ENCODE measurements at regions not wholly inside any gene's neighbourhood (a gene's known extent, or its start where the extent isn't known, plus 50 kb on each side); places are given as distances from the start of the nearest gene placed in this dataset.
"Not testable (repeated sequence)": the region's sequence is repeated elsewhere in the genome, so short reads cannot be mapped to it uniquely, and the experiment has no call there.

DNA sequence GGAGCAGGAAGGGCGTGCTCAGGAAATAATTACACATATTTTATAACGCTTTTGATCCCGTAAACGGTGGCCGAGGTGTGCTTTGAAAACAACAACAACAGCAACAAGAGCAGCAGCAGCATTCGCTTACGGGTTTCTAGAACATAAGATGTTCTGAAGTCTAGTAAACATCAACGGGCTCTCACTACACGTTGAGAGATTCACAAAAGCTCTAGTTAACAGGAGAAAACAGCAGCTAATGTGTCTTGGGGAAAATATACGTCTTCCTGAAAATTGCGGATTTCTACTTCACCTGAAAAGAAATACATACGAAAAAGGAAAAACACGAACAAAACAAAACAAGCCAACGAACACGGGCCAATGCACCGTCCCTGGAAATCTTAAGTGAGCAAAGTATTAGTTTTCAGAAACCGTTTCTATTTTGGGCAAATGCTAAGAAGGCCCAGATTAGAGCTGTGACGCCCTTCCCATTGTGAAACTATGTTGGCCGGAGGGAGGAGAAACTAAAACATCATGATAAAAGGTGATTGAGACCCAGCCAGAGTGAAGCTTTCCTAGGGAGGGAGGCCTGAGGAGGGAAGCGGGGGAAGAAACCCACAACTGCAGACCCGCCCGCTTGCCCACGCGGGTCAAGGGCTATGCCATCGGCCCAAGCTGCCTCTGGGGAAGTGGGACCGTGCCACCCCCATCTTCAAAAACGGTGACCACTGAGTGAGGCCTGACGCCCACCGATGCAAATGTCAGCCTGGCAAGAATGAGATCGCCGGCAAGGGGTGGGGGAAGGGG is 105.9 kb upstream of the ANKRD30BL start:
- not testable (repeated sequence) for H3K4me3 Mint-ChIP-seq; H3K4me1 Mint-ChIP-seq (ENCODE audit: low read depth); ATAC-seq; H3K36me3 Mint-ChIP-seq (ENCODE audit: insufficient read depth); H3K27me3 Mint-ChIP-seq (ENCODE audit: low read depth); H3K9me3 Mint-ChIP-seq; DNase-seq

GRCh38 chr2:132268284-132268976 is 106.7 kb upstream of the ANKRD30BL start:
- H3K27me3 Mint-ChIP-seq (ENCODE audit: low read depth); H3K4me3 Mint-ChIP-seq; H3K36me3 Mint-ChIP-seq (ENCODE audit: insufficient read depth); H3K4me1 Mint-ChIP-seq (ENCODE audit: low read depth); H3K9me3 Mint-ChIP-seq: not testable (repeated sequence)
- peak; percentile 28 to 55 for ATAC-seq
- peak; percentile 26 for DNase-seq

- Mint-ChIP-seq H3K36me3 (ENCODE audit: insufficient read depth) (no peaks in the 10 kb centered on the region), H3K4me3 (no peak overlapping the region), H3K27me3 (ENCODE audit: low read depth) (peaks cover 3% of the 10 kb centered on the region), H3K9me3 (no peaks in the 10 kb centered on the region), H3K4me1 (ENCODE audit: low read depth) (peaks cover 2% of the 10 kb centered on the region)
- no peak for DNase-seq
- no peak for ATAC-seq
Measured at GRCh38 chr2:132268977-132269523, 107.3 kb upstream of the ANKRD30BL start.

DNA sequence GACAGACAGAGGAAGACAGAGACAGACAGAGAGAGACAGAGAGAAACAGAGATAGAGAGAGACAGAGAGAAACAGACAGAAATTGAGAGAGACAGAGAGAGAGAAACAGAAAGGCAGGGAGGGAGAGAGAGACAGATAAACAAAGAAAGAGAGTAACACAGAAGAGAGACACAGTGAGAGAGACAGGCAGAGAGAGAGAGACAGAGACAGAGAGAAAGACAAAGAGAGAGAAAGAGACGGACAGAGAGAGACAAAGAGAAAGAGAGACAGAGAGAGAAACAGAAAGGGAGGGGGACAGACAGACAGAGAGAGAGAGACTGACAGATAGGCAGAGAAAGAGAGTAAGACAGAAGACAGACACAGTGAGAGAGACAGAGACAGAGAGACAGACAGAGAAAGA is 108.5 kb upstream of the ANKRD30BL start:
- DNase-seq (no peak), ATAC-seq (no peak)
- Mint-ChIP-seq H3K4me1 (ENCODE audit: low read depth) (peaks cover 2% of the 10 kb centered on the region), H3K27me3 (ENCODE audit: low read depth) (no peaks in the 10 kb centered on the region), H3K36me3 (ENCODE audit: insufficient read depth) (no peaks in the 10 kb centered on the region), H3K4me3 (no peak overlapping the region), H3K9me3 (no peaks in the 10 kb centered on the region)

GRCh38 chr2:132270981-132271546 is 109.3 kb upstream of the ANKRD30BL start:
- H3K4me1 Mint-ChIP-seq (ENCODE audit: low read depth), result peaks cover 2% of the 10 kb centered on the region
- no peaks in the 10 kb centered on the region for H3K27me3 Mint-ChIP-seq (ENCODE audit: low read depth)
- ATAC-seq (no peak), DNase-seq (no peak)
- H3K36me3 Mint-ChIP-seq (ENCODE audit: insufficient read depth), result no peaks in the 10 kb centered on the region
- H3K4me3 Mint-ChIP-seq, result no peak overlapping the region
- no peaks in the 10 kb centered on the region for H3K9me3 Mint-ChIP-seq

DNA sequence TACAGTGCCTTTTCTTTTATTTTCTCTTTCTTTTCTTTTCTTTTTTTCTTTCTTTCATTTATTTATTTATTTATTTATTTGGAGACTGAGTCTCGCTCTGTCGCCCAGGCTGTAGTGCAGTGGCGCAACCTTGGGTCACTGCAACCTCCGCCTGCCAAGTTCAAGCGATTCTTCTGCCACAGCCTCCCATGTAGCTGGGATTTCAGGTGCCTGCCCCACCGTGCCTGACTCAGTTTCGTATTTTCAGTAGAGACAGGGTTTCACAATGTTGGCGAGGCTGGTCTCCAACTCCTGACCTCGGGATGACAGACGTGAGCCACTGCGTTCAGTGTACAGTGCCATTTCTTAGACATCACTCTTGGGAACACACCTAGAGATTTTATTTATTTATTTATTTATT is 110.0 kb upstream of the ANKRD30BL start:
- not testable (repeated sequence) for ATAC-seq; H3K27me3 Mint-ChIP-seq (ENCODE audit: low read depth); H3K36me3 Mint-ChIP-seq (ENCODE audit: insufficient read depth); DNase-seq; H3K4me3 Mint-ChIP-seq; H3K9me3 Mint-ChIP-seq; H3K4me1 Mint-ChIP-seq (ENCODE audit: low read depth)

DNA sequence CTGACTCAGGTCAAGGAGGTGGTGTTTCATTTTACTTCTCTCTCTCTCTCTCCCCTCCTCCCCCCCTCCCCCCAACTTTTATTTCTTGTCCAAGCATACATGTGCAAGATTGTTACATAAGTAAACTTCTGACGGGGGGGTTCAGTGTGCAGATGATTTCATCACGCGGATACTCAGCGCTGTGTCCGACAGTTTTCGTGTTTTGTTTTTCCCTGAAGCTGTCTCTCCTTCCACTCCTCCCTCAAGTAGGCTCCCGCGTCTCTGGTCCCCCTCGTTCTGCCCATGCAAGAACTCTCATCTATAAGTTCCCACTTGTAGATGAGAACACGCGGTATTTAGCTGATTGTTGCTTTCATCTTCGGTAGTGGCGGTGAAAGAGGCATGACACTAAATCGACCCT is 111.0 kb upstream of the ANKRD30BL start:
- no peak for DNase-seq
- Mint-ChIP-seq H3K27me3 (ENCODE audit: low read depth) (no peaks in the 10 kb centered on the region), H3K9me3 (peaks cover 4% of the 10 kb centered on the region), H3K4me3 (no peak overlapping the region), H3K4me1 (ENCODE audit: low read depth) (peaks cover 2% of the 10 kb centered on the region), H3K36me3 (ENCODE audit: insufficient read depth) (no peaks in the 10 kb centered on the region)
- no peak for ATAC-seq

DNA sequence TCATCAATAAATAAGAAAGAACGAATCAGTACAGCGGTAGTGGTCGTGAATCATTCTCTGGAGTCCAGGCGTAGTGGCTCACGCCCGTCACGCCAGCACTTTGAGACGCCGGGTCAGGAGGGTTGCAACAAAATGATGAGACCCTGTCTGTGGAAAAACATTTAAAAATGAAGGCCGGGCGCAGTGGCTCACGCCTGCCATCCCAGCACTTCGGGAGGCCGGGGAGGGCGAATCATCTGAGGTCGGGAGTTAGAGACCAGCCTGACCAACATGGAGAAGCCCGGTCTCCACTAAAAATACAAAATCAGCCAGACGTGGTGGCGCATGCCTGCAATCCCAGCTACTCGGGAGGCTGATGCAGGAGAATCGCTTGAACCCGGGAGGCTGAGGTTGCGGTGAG is 111.8 kb upstream of the ANKRD30BL start:
- DNase-seq; ATAC-seq; H3K4me3 Mint-ChIP-seq; H3K9me3 Mint-ChIP-seq; H3K4me1 Mint-ChIP-seq (ENCODE audit: low read depth); H3K36me3 Mint-ChIP-seq (ENCODE audit: insufficient read depth); H3K27me3 Mint-ChIP-seq (ENCODE audit: low read depth): not testable (repeated sequence)

DNA sequence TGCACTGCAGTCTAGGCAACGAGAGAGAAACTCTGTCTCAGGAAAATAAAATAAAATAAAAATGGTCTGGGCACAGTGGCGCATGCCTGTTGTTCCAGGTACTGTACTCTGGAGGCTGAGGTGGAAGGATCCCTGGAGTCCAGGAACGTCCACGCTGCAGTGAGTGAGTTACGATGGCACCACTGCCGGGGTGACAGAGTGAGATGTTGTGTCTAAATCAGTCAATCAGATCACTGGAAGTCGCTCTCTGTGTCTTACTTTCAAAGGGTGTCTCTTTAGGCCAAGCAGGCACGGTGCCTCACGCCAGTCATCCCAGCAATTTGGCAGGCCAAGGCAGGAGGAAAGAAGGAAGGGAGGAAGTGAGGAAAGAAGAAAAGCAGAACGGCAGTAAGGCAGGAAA is 112.2 kb upstream of the ANKRD30BL start:
- Mint-ChIP-seq H3K27me3 (ENCODE audit: low read depth) (no peaks in the 10 kb centered on the region), H3K4me1 (ENCODE audit: low read depth) (no peaks in the 10 kb centered on the region)

DNA sequence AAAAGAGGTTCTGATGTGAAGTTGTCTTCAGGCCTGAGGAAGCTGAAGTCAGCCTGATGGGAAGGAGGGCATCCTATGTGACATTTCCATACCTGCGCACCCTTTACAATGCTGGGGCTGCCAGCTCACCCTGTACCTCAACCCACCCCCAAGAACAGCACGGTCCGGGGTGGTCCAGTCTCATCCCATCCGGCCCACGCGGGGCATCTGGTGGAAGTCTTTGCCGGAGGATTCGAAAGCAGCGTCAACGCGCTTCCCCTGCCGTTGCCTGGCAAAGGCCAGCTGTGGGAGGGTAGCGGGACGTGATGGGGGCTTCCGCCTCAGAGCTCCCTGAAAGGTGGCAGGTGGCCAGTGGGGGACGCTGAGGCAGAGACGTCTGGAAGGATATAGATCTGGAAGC is 113.6 kb upstream of the ANKRD30BL start:
- Mint-ChIP-seq H3K36me3 (ENCODE audit: insufficient read depth) (no peaks in the 10 kb centered on the region), H3K27me3 (ENCODE audit: low read depth) (no peaks in the 10 kb centered on the region), H3K4me1 (ENCODE audit: low read depth) (no peaks in the 10 kb centered on the region), H3K4me3 (no peak overlapping the region), H3K9me3 (peaks cover 8% of the 10 kb centered on the region)
- ATAC-seq (no peak), DNase-seq (no peak)

More for the DNA sequence above, 112.2 kb upstream of the ANKRD30BL start:
- H3K9me3 Mint-ChIP-seq, result peaks cover 8% of the 10 kb centered on the region
- H3K36me3 Mint-ChIP-seq (ENCODE audit: insufficient read depth), result no peaks in the 10 kb centered on the region
- DNase-seq, result no peak
- no peak for ATAC-seq
- no peak overlapping the region for H3K4me3 Mint-ChIP-seq

GRCh38 chr2:132276571-132276981 is 114.8 kb upstream of the ANKRD30BL start:
- H3K4me1 Mint-ChIP-seq (ENCODE audit: low read depth), result no peaks in the 10 kb centered on the region
- no peaks in the 10 kb centered on the region for H3K36me3 Mint-ChIP-seq (ENCODE audit: insufficient read depth)
- no peak overlapping the region for H3K4me3 Mint-ChIP-seq
- H3K9me3 Mint-ChIP-seq, result peaks cover 8% of the 10 kb centered on the region
- H3K27me3 Mint-ChIP-seq (ENCODE audit: low read depth), result peaks cover under 1% of the 10 kb centered on the region
- ATAC-seq, result no peak
- no peak for DNase-seq

DNA sequence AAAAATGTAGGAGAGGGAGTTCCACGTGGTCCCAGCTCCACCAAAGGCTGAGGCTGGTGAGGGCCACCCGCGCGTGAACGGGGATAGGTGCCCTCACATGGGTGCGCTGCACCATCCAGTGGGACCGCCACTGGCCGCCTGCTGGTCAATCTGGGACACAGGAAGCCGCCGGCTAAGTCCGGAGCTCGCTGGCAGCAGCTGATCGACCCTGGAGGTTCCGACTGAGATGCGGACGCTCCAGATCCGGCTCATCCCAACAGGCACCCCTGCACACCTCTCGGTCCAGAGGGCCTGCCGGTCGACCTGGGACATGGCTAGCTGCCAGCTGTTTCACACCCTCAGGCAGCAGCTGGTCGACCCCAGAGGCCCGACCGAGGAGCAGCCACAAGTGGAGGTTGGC is 116.5 kb upstream of the ANKRD30BL start:
- Mint-ChIP-seq H3K36me3 (ENCODE audit: insufficient read depth) (no peaks in the 10 kb centered on the region), H3K27me3 (ENCODE audit: low read depth) (peaks cover 4% of the 10 kb centered on the region), H3K4me3 (no peak overlapping the region), H3K9me3 (peaks cover 8% of the 10 kb centered on the region), H3K4me1 (ENCODE audit: low read depth) (no peaks in the 10 kb centered on the region)
- ATAC-seq, result no peak
- no peak for DNase-seq

DNA sequence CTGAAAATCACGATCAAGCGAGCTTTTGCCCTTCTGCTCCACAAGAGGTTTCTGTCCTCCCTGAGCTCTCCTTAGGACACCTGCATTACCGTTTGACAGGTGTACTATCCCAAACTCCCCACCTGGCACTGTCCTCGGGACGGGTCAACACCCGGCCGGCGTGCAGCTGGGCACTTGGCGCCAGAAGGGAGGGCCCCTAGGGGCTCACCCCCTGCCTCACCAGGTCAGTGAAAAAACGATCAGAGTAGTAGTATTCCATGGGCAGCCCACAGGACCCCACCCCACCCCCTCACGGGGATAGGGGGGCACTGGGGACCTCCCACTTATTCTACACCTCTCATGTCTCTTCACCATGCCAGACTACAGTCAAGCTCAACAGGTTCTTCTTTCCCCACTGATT is 117.6 kb upstream of the ANKRD30BL start:
- DNase-seq (no peak), ATAC-seq (no peak)
- Mint-ChIP-seq H3K36me3 (ENCODE audit: insufficient read depth) (no peaks in the 10 kb centered on the region), H3K9me3 (peaks cover 8% of the 10 kb centered on the region), H3K4me1 (ENCODE audit: low read depth) (no peaks in the 10 kb centered on the region), H3K27me3 (ENCODE audit: low read depth) (peaks cover 4% of the 10 kb centered on the region), H3K4me3 (no peak overlapping the region)

- no peak overlapping the region for H3K4me3 Mint-ChIP-seq
- H3K4me1 Mint-ChIP-seq (ENCODE audit: low read depth), result no peaks in the 10 kb centered on the region
- ATAC-seq (no peak), DNase-seq (no peak)
- peaks cover 8% of the 10 kb centered on the region for H3K9me3 Mint-ChIP-seq
- peaks cover 4% of the 10 kb centered on the region for H3K27me3 Mint-ChIP-seq (ENCODE audit: low read depth)
- H3K36me3 Mint-ChIP-seq (ENCODE audit: insufficient read depth), result no peaks in the 10 kb centered on the region
Measured at GRCh38 chr2:132279930-132280615, 118.3 kb upstream of the ANKRD30BL start.
